ENCODE measurements at regions not wholly inside any gene's neighbourhood (a gene's known extent, or its start where the extent isn't known, plus 50 kb on each side); places are given as distances from the start of the nearest gene placed in this dataset.

- TF ChIP-seq, protein P1, sequence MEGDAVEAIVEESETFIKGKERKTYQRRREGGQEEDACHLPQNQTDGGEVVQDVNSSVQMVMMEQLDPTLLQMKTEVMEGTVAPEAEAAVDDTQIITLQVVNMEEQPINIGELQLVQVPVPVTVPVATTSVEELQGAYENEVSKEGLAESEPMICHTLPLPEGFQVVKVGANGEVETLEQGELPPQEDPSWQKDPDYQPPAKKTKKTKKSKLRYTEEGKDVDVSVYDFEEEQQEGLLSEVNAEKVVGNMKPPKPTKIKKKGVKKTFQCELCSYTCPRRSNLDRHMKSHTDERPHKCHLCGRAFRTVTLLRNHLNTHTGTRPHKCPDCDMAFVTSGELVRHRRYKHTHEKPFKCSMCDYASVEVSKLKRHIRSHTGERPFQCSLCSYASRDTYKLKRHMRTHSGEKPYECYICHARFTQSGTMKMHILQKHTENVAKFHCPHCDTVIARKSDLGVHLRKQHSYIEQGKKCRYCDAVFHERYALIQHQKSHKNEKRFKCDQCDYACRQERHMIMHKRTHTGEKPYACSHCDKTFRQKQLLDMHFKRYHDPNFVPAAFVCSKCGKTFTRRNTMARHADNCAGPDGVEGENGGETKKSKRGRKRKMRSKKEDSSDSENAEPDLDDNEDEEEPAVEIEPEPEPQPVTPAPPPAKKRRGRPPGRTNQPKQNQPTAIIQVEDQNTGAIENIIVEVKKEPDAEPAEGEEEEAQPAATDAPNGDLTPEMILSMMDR (conservative IDR thresholded peaks at IDR 0.05 in 1 of 2, IDR thresholded peaks at IDR 0.05 in 1 of 2; ENCODE audit: low read depth in 1 of 2, low read length in 2 of 2) = no peak
- TF ChIP-seq EZH2 (IDR thresholded peaks at IDR 0.05; ENCODE audit: low read length, missing control alignments) = no peak
Measured at GRCh38 chr14:66398437-66398836, 87.7 kb upstream of the CCDC196 start.

All from fibroblast of lung (primary cell).